CD14-positive monocyte (primary cell): ENCODE measurements at regions not wholly inside any gene's neighbourhood (a gene's known extent, or its start where the extent isn't known, plus 50 kb on each side); places are given as distances from the start of the nearest gene placed in this dataset.

Experiments used
- DNase-seq, 3 donors: peaks; one replicate each; pipeline ENCODE4 v3.0.0-alpha.2; 2011 to 2022
- H2AFZ ChIP-seq: 2 replicates; pipeline ENCODE4 v1.6.0; 2012; ENCODE audit warnings: mild to moderate bottlenecking, low read depth, low read length, inconsistent platforms; ENCODE audit not compliant: insufficient read depth, poor library complexity, severe bottlenecking
- H3K27ac ChIP-seq, 2 donors: 1 replicate in 1 of 2; 2 replicates in 1 of 2; pipeline ENCODE4 v1.5.1; 2012 to 2013; ENCODE audit warnings: low read length in 2 of 2, control low read depth in 1 of 2, inconsistent platforms in 1 of 2, low read depth in 1 of 2, mild to moderate bottlenecking in 1 of 2
- H3K27me3 ChIP-seq, 2 donors: one replicate each; pipeline versions ENCODE4 v1.6.0 to v1.6.1; 2011 to 2013; ENCODE audit warnings: low read length in 2 of 2; ENCODE audit not compliant: control insufficient read depth in 2 of 2, insufficient read depth in 2 of 2
- H3K36me3 ChIP-seq, 2 donors: replicated peaks in 1 of 2; 1 replicate in 1 of 2; 2 replicates in 1 of 2; pipeline versions ENCODE4 v1.5.1 to v1.6.1; 2012 to 2013; ENCODE audit warnings: low read length in 2 of 2, control low read depth in 1 of 2, inconsistent platforms in 1 of 2, mild to moderate bottlenecking in 1 of 2; ENCODE audit not compliant: insufficient read depth in 2 of 2, control insufficient read depth in 1 of 2
- H3K4me1 ChIP-seq, 2 donors: 1 replicate in 1 of 2; 2 replicates in 1 of 2; pipeline versions ENCODE4 v1.5.1 to v1.6.1; 2012 to 2013; ENCODE audit warnings: low read length in 2 of 2, control low read depth in 1 of 2, inconsistent platforms in 1 of 2, mild to moderate bottlenecking in 1 of 2, moderate library complexity in 1 of 2; ENCODE audit not compliant: insufficient read depth in 2 of 2, control insufficient read depth in 1 of 2
- H3K4me2 ChIP-seq: replicated peaks from 2 replicates; pipeline ENCODE3; 2012; ENCODE audit warnings: low read length, moderate library complexity, mild to moderate bottlenecking; ENCODE audit not compliant: poor library complexity, severe bottlenecking; ENCODE audit errors: extremely low read depth
- H3K4me3 ChIP-seq, 3 experiments: fragments of 200-600 bp in 1 of 3; sonication (generic) in 1 of 3; replicated peaks in 1 of 3; 1 replicate in 2 of 3; 2 replicates in 1 of 3; pipeline ENCODE4 v1.5.1; 2011 to 2013; ENCODE audit warnings: low read length in 3 of 3, mild to moderate bottlenecking in 3 of 3, control low read depth in 2 of 3, low read depth in 2 of 3, inconsistent platforms in 1 of 3, moderate library complexity in 1 of 3
- H3K79me2 ChIP-seq: 2 replicates; pipeline ENCODE4 v1.6.0; 2012; ENCODE audit warnings: mild to moderate bottlenecking, control low read depth, inconsistent platforms, low read length, moderate library complexity; ENCODE audit not compliant: insufficient read depth
- H3K9ac ChIP-seq: 2 replicates; pipeline ENCODE4 v1.6.0; 2017; ENCODE audit warnings: low read length, mild to moderate bottlenecking; ENCODE audit not compliant: insufficient read depth, poor library complexity, severe bottlenecking
- H3K9me3 ChIP-seq, 2 donors: replicated peaks in 1 of 2; 1 replicate in 1 of 2; 2 replicates in 1 of 2; pipeline versions ENCODE4 v1.5.1 to v1.6.1; 2012 to 2013; ENCODE audit warnings: low read length in 2 of 2, control low read depth in 1 of 2; ENCODE audit not compliant: control insufficient read depth in 1 of 2, insufficient read depth in 1 of 2
- H4K20me1 ChIP-seq: 2 replicates; pipeline ENCODE4 v1.6.0; 2012; ENCODE audit warnings: mild to moderate bottlenecking, low read length, control low read depth, moderate library complexity; ENCODE audit not compliant: insufficient read depth
- H3K27ac Mint-ChIP-seq, 7 donors: one replicate each; pipeline ENCODE4 v1.8.0; 2020; ENCODE audit warnings: mild to moderate bottlenecking in 7 of 7, mixed read lengths in 7 of 7, moderate library complexity in 6 of 7, inconsistent platforms in 2 of 7
- H3K27me3 Mint-ChIP-seq, 3 donors: one replicate each; pipeline ENCODE4 v1.8.0; 2021 to 2022; ENCODE audit warnings: low read depth in 3 of 3, mild to moderate bottlenecking in 3 of 3, mixed read lengths in 3 of 3, moderate library complexity in 3 of 3, inconsistent platforms in 1 of 3
- H3K36me3 Mint-ChIP-seq, 2 donors: one replicate each; pipeline ENCODE4 v1.8.0; 2020; ENCODE audit warnings: mixed read lengths in 2 of 2, inconsistent platforms in 1 of 2, mild to moderate bottlenecking in 1 of 2
- H3K4me1 Mint-ChIP-seq: one replicate; pipeline ENCODE4 v1.8.0; 2020; ENCODE audit warnings: mild to moderate bottlenecking, mixed read lengths
- H3K4me3 Mint-ChIP-seq, 2 donors: one replicate each; pipeline ENCODE4 v1.8.0; 2020; ENCODE audit warnings: mild to moderate bottlenecking in 2 of 2, mixed read lengths in 2 of 2, moderate library complexity in 1 of 2
- H3K9me3 Mint-ChIP-seq, 7 donors: one replicate each; pipeline ENCODE4 v1.8.0; 2020 to 2022; ENCODE audit warnings: mixed read lengths in 7 of 7, mild to moderate bottlenecking in 6 of 7, moderate library complexity in 6 of 7, inconsistent platforms in 2 of 7
- WGBS: methylation state at CpG from one replicate; pipeline ENCODE4 v1.1.5; 2013; ENCODE audit warnings: missing lambda C conversion rate; ENCODE audit not compliant: insufficient coverage; 5-methylcytosine and 5-hydroxymethylcytosine counted together
- intact Hi-C, 2 donors: fragments of 100-400 bp; cut with micrococcal nuclease; formaldehyde crosslinking; loops; one replicate each; pipeline versions ENCODE4 v1.15.0 to v1.15.1; 2023
- TF ChIP-seq, protein P1 (sequence below): fragments of 200-600 bp; IDR thresholded peaks from one replicate; pipeline ENCODE4 v1.8.0; 2022; ENCODE audit warnings: antibody characterized with exemption, mild to moderate bottlenecking

- peaks cover 2 to 6% (median 6%) of the 10 kb centered on the region in 3 donors for H3K27me3 Mint-ChIP-seq
- DNase-seq = no peak
- H3K4me1 Mint-ChIP-seq = no peaks in the 10 kb centered on the region
These were observed 156.9 kb upstream of the MYCN start for GRCh38 chr2:15783489-15783888.

GRCh38 chr2:15784106-15784885, 156.1 kb upstream of the MYCN start:
- Mint-ChIP-seq H3K9me3 (peaks cover 0 to 2% (median 0%) of the 10 kb centered on the region in 7 donors), H3K36me3 (no peaks in the 10 kb centered on the region), H3K4me3 (no peak overlapping the region), H3K27ac (no peak overlapping the region), H3K4me1 (no peaks in the 10 kb centered on the region), H3K27me3 (peaks cover 2 to 6% (median 6%) of the 10 kb centered on the region in 3 donors)
- Histone ChIP-seq H3K4me3 (no peak overlapping the region), H4K20me1 (no peaks in the 10 kb centered on the region), H3K27ac (no peak overlapping the region), H3K36me3 (no peaks in the 10 kb centered on the region), H2AFZ (no peak overlapping the region), H3K4me1 (no peaks in the 10 kb centered on the region), H3K9me3 (no peaks in the 10 kb centered on the region), H3K79me2 (no peaks in the 10 kb centered on the region), H3K27me3 (no peaks in the 10 kb centered on the region), H3K4me2 (no peak overlapping the region), H3K9ac (no peak overlapping the region)
- 42% methylated on average over 10 of the region's 13 CpGs for WGBS
- no peak for DNase-seq
- TF ChIP-seq, protein P1, sequence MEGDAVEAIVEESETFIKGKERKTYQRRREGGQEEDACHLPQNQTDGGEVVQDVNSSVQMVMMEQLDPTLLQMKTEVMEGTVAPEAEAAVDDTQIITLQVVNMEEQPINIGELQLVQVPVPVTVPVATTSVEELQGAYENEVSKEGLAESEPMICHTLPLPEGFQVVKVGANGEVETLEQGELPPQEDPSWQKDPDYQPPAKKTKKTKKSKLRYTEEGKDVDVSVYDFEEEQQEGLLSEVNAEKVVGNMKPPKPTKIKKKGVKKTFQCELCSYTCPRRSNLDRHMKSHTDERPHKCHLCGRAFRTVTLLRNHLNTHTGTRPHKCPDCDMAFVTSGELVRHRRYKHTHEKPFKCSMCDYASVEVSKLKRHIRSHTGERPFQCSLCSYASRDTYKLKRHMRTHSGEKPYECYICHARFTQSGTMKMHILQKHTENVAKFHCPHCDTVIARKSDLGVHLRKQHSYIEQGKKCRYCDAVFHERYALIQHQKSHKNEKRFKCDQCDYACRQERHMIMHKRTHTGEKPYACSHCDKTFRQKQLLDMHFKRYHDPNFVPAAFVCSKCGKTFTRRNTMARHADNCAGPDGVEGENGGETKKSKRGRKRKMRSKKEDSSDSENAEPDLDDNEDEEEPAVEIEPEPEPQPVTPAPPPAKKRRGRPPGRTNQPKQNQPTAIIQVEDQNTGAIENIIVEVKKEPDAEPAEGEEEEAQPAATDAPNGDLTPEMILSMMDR = no peak
- intact Hi-C loops = no loop called here

More at GRCh38 chr2:15783489-15783888, 156.9 kb upstream of the MYCN start:
- Histone ChIP-seq H3K36me3 (no peaks in the 10 kb centered on the region), H3K4me2 (no peak overlapping the region), H3K4me1 (no peaks in the 10 kb centered on the region), H3K9ac (no peak overlapping the region), H2AFZ (no peak overlapping the region), H3K27me3 (no peaks in the 10 kb centered on the region), H4K20me1 (no peaks in the 10 kb centered on the region), H3K79me2 (no peaks in the 10 kb centered on the region), H3K4me3 (no peak overlapping the region), H3K9me3 (no peaks in the 10 kb centered on the region), H3K27ac (no peak overlapping the region)
- Mint-ChIP-seq H3K27ac (no peak overlapping the region), H3K36me3 (no peaks in the 10 kb centered on the region), H3K9me3 (peaks cover 0 to 2% (median 0%) of the 10 kb centered on the region in 7 donors), H3K4me3 (no peak overlapping the region)
- TF ChIP-seq, protein P1 = no peak
- intact Hi-C loops = no loop called here
- 95% methylated on average over 6 of the region's 6 CpGs for WGBS
